ENCODE measurements at regions not wholly inside any gene's neighbourhood (a gene's known extent, or its start where the extent isn't known, plus 50 kb on each side); places are given as distances from the start of the nearest gene placed in this dataset.

GRCh38 chr16:79876332-79876730 lies 275.8 kb upstream of the MAF start:
- no peak for TF ChIP-seq GATA2 (IDR thresholded peaks at IDR 0.05; ENCODE audit: low read depth, low read length)
- TF ChIP-seq GATA3 (IDR thresholded peaks at IDR 0.05; ENCODE audit: low read depth, low read length), result no peak
